HepG2 (cell line): ENCODE measurements at regions not wholly inside any gene's neighbourhood (a gene's known extent, or its start where the extent isn't known, plus 50 kb on each side); places are given as distances from the start of the nearest gene placed in this dataset.

Experiments
- CCDC6 ChIP-seq: sonication (generic); formaldehyde crosslinking; IDR thresholded peaks from 2 replicates; pipeline ENCODE4 v1.8.1; 2022; ENCODE audit warnings: mild to moderate bottlenecking, missing genetic modification reagents, moderate library complexity
- KLF13 ChIP-seq: sonication (generic); formaldehyde crosslinking; IDR thresholded peaks from 2 replicates; pipeline ENCODE4 v1.4.0; 2020; ENCODE audit warnings: mild to moderate bottlenecking, missing genetic modification reagents
- MTF1 ChIP-seq: sonication (generic); formaldehyde crosslinking; IDR thresholded peaks from 2 replicates; pipeline ENCODE4 v1.5.0; 2020; ENCODE audit warnings: missing genetic modification reagents
- NFKB2 ChIP-seq: sonication (generic); formaldehyde crosslinking; IDR thresholded peaks from 2 replicates; pipeline ENCODE4 v1.4.0; 2020; ENCODE audit warnings: missing genetic modification reagents, borderline replicate concordance
- REPIN1 ChIP-seq: sonication (generic); formaldehyde crosslinking; IDR thresholded peaks from 2 replicates; pipeline ENCODE4 v1.8.0; 2022; ENCODE audit warnings: missing genetic modification reagents, low read depth, mild to moderate bottlenecking, borderline replicate concordance
- SYNCRIP ChIP-seq: fragments of 200-400 bp; formaldehyde crosslinking; IDR thresholded peaks from 2 replicates; pipeline ENCODE4 v1.6.1; 2018; ENCODE audit warnings: mild to moderate bottlenecking, low read depth, low read length; ENCODE audit not compliant: insufficient read depth
- U2AF2 ChIP-seq: fragments of 200-400 bp; formaldehyde crosslinking; IDR thresholded peaks from 2 replicates; pipeline ENCODE4 v1.6.1; 2017; ENCODE audit warnings: low read depth, mild to moderate bottlenecking, low read length
- ZMAT3 ChIP-seq: sonication (generic); formaldehyde crosslinking; conservative IDR thresholded peaks from 2 replicates; pipeline ENCODE4 v1.7.0; 2021; ENCODE audit warnings: missing genetic modification reagents
- ZNF3 ChIP-seq: IDR thresholded peaks from 2 replicates; pipeline ENCODE4 v1.7.0; 2017; ENCODE audit warnings: inconsistent platforms
- ZNF354B ChIP-seq: sonication (generic); formaldehyde crosslinking; IDR thresholded peaks from 2 replicates; pipeline ENCODE4 v1.8.0; 2022; ENCODE audit warnings: mild to moderate bottlenecking, missing genetic modification reagents
- ZNF761 ChIP-seq: sonication (generic); formaldehyde crosslinking; conservative IDR thresholded peaks from 2 replicates; pipeline ENCODE4 v1.4.0; 2020; ENCODE audit warnings: mild to moderate bottlenecking, missing genetic modification reagents
- TF ChIP-seq, protein P1 (sequence below): sonication (generic); formaldehyde crosslinking; IDR thresholded peaks from 2 replicates; pipeline ENCODE4 v1.5.0; 2020; ENCODE audit warnings: mild to moderate bottlenecking, missing genetic modification reagents
- TF ChIP-seq, protein P2 (sequence below): sonication (generic); formaldehyde crosslinking; IDR thresholded peaks from 2 replicates; pipeline ENCODE4 v1.9.0; 2021; ENCODE audit warnings: mild to moderate bottlenecking, missing genetic modification reagents
- TF ChIP-seq, protein P3 (sequence below): sonication (generic); formaldehyde crosslinking; IDR thresholded peaks from 2 replicates; pipeline ENCODE4 v1.9.0; 2022; ENCODE audit warnings: low read depth, missing genetic modification reagents
- TF ChIP-seq, protein P4 (sequence below): sonication (generic); formaldehyde crosslinking; IDR thresholded peaks from 2 replicates; pipeline ENCODE4 v1.4.0; 2020; ENCODE audit warnings: missing genetic modification reagents
- TF ChIP-seq, protein P5 (sequence below): sonication (generic); formaldehyde crosslinking; IDR thresholded peaks from 2 replicates; pipeline ENCODE4 v1.8.1; 2023; ENCODE audit warnings: mild to moderate bottlenecking, missing genetic modification reagents

DNA sequence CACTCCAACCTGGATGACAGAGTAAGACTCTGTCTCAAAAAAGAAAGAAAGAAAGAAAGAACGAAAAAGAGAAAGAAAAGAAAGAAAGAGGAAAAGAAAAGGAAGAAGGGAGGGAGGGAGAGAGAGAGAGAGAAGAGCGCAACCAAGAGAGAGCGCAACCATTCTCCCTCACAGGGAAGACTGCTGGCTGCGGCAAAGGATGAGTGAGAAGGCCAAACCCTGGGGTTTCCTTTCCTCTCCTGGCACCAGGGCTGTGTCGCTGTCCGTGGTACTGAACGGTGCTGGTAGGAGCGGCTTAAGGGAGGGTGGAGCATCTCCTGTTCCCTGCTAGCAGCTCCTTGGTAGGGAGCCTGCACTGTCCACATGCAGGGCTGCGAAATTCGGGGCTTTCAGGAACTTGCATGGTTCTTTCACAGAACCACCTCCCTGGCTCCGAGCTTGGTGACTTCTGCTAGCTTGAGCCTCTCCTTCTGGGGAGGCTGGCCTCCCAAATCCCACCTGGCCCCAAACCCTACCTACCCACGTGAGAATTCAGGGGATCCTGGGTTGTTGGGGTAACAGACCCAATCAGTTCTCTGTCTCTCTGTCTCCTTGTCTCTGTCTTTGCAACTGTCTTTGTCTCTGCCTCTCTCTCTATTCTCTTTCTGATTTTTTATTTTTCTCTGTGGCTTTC, 51.1 kb upstream of the ZNRF4 start (continued):
- TF ChIP-seq, protein P1, sequence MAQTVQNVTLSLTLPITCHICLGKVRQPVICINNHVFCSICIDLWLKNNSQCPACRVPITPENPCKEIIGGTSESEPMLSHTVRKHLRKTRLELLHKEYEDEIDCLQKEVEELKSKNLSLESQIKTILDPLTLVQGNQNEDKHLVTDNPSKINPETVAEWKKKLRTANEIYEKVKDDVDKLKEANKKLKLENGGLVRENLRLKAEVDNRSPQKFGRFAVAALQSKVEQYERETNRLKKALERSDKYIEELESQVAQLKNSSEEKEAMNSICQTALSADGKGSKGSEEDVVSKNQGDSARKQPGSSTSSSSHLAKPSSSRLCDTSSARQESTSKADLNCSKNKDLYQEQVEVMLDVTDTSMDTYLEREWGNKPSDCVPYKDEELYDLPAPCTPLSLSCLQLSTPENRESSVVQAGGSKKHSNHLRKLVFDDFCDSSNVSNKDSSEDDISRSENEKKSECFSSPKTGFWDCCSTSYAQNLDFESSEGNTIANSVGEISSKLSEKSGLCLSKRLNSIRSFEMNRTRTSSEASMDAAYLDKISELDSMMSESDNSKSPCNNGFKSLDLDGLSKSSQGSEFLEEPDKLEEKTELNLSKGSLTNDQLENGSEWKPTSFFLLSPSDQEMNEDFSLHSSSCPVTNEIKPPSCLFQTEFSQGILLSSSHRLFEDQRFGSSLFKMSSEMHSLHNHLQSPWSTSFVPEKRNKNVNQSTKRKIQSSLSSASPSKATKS (CRISPR knock-in tag), result peak; percentile 83; the same call in 1 of the 2 replicates
- no peak for TF ChIP-seq U2AF2
- 0 out of 2 replicates have a peak, but pooled peaks have one; percentile 43 for TF ChIP-seq CCDC6 (CRISPR knock-in tag)
- 0 out of 2 replicates have a peak, but pooled peaks have one; percentile 64 for TF ChIP-seq MTF1
- no peak for TF ChIP-seq ZNF761
- TF ChIP-seq, protein P2, sequence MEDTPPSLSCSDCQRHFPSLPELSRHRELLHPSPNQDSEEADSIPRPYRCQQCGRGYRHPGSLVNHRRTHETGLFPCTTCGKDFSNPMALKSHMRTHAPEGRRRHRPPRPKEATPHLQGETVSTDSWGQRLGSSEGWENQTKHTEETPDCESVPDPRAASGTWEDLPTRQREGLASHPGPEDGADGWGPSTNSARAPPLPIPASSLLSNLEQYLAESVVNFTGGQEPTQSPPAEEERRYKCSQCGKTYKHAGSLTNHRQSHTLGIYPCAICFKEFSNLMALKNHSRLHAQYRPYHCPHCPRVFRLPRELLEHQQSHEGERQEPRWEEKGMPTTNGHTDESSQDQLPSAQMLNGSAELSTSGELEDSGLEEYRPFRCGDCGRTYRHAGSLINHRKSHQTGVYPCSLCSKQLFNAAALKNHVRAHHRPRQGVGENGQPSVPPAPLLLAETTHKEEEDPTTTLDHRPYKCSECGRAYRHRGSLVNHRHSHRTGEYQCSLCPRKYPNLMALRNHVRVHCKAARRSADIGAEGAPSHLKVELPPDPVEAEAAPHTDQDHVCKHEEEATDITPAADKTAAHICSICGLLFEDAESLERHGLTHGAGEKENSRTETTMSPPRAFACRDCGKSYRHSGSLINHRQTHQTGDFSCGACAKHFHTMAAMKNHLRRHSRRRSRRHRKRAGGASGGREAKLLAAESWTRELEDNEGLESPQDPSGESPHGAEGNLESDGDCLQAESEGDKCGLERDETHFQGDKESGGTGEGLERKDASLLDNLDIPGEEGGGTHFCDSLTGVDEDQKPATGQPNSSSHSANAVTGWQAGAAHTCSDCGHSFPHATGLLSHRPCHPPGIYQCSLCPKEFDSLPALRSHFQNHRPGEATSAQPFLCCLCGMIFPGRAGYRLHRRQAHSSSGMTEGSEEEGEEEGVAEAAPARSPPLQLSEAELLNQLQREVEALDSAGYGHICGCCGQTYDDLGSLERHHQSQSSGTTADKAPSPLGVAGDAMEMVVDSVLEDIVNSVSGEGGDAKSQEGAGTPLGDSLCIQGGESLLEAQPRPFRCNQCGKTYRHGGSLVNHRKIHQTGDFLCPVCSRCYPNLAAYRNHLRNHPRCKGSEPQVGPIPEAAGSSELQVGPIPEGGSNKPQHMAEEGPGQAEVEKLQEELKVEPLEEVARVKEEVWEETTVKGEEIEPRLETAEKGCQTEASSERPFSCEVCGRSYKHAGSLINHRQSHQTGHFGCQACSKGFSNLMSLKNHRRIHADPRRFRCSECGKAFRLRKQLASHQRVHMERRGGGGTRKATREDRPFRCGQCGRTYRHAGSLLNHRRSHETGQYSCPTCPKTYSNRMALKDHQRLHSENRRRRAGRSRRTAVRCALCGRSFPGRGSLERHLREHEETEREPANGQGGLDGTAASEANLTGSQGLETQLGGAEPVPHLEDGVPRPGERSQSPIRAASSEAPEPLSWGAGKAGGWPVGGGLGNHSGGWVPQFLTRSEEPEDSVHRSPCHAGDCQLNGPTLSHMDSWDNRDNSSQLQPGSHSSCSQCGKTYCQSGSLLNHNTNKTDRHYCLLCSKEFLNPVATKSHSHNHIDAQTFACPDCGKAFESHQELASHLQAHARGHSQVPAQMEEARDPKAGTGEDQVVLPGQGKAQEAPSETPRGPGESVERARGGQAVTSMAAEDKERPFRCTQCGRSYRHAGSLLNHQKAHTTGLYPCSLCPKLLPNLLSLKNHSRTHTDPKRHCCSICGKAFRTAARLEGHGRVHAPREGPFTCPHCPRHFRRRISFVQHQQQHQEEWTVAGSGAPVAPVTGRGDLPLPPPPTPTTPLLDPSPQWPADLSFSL (CRISPR knock-in tag), result no peak
- TF ChIP-seq, protein P3, sequence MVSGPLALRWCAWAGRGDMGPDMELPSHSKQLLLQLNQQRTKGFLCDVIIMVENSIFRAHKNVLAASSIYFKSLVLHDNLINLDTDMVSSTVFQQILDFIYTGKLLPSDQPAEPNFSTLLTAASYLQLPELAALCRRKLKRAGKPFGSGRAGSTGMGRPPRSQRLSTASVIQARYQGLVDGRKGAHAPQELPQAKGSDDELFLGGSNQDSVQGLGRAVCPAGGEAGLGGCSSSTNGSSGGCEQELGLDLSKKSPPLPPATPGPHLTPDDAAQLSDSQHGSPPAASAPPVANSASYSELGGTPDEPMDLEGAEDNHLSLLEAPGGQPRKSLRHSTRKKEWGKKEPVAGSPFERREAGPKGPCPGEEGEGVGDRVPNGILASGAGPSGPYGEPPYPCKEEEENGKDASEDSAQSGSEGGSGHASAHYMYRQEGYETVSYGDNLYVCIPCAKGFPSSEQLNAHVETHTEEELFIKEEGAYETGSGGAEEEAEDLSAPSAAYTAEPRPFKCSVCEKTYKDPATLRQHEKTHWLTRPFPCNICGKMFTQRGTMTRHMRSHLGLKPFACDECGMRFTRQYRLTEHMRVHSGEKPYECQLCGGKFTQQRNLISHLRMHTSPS, result no peak
- no peak for TF ChIP-seq ZNF354B (CRISPR knock-in tag)
- TF ChIP-seq SYNCRIP, result no peak
- TF ChIP-seq REPIN1 (CRISPR knock-in tag), result no peak
- TF ChIP-seq, protein P4, sequence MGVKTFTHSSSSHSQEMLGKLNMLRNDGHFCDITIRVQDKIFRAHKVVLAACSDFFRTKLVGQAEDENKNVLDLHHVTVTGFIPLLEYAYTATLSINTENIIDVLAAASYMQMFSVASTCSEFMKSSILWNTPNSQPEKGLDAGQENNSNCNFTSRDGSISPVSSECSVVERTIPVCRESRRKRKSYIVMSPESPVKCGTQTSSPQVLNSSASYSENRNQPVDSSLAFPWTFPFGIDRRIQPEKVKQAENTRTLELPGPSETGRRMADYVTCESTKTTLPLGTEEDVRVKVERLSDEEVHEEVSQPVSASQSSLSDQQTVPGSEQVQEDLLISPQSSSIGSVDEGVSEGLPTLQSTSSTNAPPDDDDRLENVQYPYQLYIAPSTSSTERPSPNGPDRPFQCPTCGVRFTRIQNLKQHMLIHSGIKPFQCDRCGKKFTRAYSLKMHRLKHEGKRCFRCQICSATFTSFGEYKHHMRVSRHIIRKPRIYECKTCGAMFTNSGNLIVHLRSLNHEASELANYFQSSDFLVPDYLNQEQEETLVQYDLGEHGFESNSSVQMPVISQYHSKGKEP, result peak; percentile 94; the same call in 1 of the 2 replicates
- 0 out of 2 replicates have a peak, but pooled peaks have one; percentile 26 for TF ChIP-seq ZNF3 (CRISPR knock-in tag)
- peak; percentile 92 for TF ChIP-seq NFKB2
- TF ChIP-seq, protein P5, sequence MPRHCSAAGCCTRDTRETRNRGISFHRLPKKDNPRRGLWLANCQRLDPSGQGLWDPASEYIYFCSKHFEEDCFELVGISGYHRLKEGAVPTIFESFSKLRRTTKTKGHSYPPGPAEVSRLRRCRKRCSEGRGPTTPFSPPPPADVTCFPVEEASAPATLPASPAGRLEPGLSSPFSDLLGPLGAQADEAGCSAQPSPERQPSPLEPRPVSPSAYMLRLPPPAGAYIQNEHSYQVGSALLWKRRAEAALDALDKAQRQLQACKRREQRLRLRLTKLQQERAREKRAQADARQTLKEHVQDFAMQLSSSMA, result no peak
- peak; percentile 62; the same call in 1 of the 2 replicates for TF ChIP-seq ZMAT3 (CRISPR knock-in tag)
- no peak for TF ChIP-seq KLF13 (CRISPR knock-in tag)
